ENCODE measurements at regions not wholly inside any gene's neighbourhood (a gene's known extent, or its start where the extent isn't known, plus 50 kb on each side); places are given as distances from the start of the nearest gene placed in this dataset.

- TF ChIP-seq CTCF (conservative IDR thresholded peaks at IDR 0.05; ENCODE audit: low read depth, low read length) = no peak
- no peak for TF ChIP-seq EZH2phosphoT487 (IDR thresholded peaks at IDR 0.05; ENCODE audit: borderline replicate concordance, low read length)
These were observed 73.2 kb downstream of the FAT3 start for GRCh38 chr11:92297567-92298553.
